ENCODE measurements at regions not wholly inside any gene's neighbourhood (a gene's known extent, or its start where the extent isn't known, plus 50 kb on each side); places are given as distances from the start of the nearest gene placed in this dataset.

- H3K4me3 ChIP-seq, result no peak overlapping the region
- TF ChIP-seq POLR2A (IDR thresholded peaks at IDR 0.05) (no peak), POLR2AphosphoS5 (IDR thresholded peaks at IDR 0.05) (no peak), EP300 (IDR thresholded peaks at IDR 0.05) (no peak)
- TF ChIP-seq, protein P1, sequence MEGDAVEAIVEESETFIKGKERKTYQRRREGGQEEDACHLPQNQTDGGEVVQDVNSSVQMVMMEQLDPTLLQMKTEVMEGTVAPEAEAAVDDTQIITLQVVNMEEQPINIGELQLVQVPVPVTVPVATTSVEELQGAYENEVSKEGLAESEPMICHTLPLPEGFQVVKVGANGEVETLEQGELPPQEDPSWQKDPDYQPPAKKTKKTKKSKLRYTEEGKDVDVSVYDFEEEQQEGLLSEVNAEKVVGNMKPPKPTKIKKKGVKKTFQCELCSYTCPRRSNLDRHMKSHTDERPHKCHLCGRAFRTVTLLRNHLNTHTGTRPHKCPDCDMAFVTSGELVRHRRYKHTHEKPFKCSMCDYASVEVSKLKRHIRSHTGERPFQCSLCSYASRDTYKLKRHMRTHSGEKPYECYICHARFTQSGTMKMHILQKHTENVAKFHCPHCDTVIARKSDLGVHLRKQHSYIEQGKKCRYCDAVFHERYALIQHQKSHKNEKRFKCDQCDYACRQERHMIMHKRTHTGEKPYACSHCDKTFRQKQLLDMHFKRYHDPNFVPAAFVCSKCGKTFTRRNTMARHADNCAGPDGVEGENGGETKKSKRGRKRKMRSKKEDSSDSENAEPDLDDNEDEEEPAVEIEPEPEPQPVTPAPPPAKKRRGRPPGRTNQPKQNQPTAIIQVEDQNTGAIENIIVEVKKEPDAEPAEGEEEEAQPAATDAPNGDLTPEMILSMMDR (IDR thresholded peaks at IDR 0.05), result no peak
- 59 to 73% methylated on average over 3 of the region's 3 CpGs for WGBS, 2 donors (ENCODE audit: low coverage in 1 of 2)
- no peaks in the 10 kb centered on the region for H3K36me3 ChIP-seq
- no peaks in the 10 kb centered on the region for H3K4me1 ChIP-seq
- no peak for ATAC-seq
- no peak overlapping the region for H3K27ac ChIP-seq
- no peaks in the 10 kb centered on the region for H3K9me3 ChIP-seq
- no peaks in the 10 kb centered on the region for H3K27me3 ChIP-seq
Observed at GRCh38 chr5:45057564-45057963, 248.8 kb downstream of the MRPS30 start.

DNA sequence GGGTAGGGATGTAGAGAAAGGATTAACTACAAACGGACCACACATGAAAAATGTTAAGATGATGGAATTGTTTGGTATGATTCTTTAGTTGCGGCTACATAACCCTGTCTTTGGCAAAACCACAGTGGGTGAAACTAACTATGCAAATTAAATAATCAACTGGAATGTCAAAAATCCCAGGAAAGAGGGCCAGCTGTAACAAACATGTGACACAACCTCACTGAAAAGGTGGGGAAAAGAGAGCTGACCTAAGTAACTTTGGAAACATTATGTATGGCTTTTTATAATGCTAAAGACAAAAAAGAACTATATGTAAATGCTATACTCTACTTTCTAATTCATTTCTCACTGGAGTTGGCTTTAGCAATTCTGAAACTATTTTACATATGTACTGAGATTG lies 252.0 kb downstream of the MRPS30 start:
- no peaks in the 10 kb centered on the region for H3K36me3 ChIP-seq
- no peaks in the 10 kb centered on the region for H3K27me3 ChIP-seq
- H3K9me3 ChIP-seq, result no peaks in the 10 kb centered on the region
- no peak for TF ChIP-seq EP300 (IDR thresholded peaks at IDR 0.05)
- no peak for TF ChIP-seq POLR2AphosphoS5 (IDR thresholded peaks at IDR 0.05)
- TF ChIP-seq, protein P1 (IDR thresholded peaks at IDR 0.05), result no peak
- no peak for TF ChIP-seq POLR2A (IDR thresholded peaks at IDR 0.05)
- no peak overlapping the region for H3K4me3 ChIP-seq
- H3K27ac ChIP-seq, result no peak overlapping the region
- 31 to 45% methylated on average over 2 of the region's 2 CpGs for WGBS, 2 donors (ENCODE audit: low coverage in 1 of 2)
- ATAC-seq, result no peak
- no peaks in the 10 kb centered on the region for H3K4me1 ChIP-seq

DNA sequence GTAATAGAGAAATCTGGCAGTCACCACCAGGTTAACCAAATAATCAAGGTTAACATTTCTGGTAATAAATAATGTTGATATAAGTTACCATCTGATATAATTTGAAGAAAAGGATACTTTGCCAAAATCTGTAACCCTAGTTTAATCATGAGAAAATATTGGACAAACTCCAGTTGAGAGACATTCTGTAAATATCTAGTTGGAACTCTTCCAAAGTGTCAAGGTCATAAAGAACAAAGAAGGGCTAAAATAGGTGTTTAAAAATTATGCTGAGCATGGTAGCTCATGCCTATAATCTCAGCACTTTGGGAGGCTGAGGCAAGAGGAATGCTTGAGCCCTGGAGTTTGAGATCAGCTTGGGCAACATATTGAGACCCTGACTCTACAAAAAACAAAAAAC lies 253.3 kb downstream of the MRPS30 start:
- Histone ChIP-seq H3K27me3 (no peaks in the 10 kb centered on the region), H3K4me3 (no peak overlapping the region), H3K36me3 (no peaks in the 10 kb centered on the region), H3K4me1 (no peaks in the 10 kb centered on the region), H3K27ac (no peak overlapping the region), H3K9me3 (no peaks in the 10 kb centered on the region)
- no peak for ATAC-seq
- TF ChIP-seq POLR2AphosphoS5 (IDR thresholded peaks at IDR 0.05) (no peak), EP300 (IDR thresholded peaks at IDR 0.05) (no peak), POLR2A (IDR thresholded peaks at IDR 0.05) (no peak)
- TF ChIP-seq, protein P1 (IDR thresholded peaks at IDR 0.05), result no peak

GRCh38 chr5:45081082-45081481 lies 272.3 kb downstream of the MRPS30 start:
- Histone ChIP-seq H3K36me3 (no peaks in the 10 kb centered on the region), H3K4me3 (no peak overlapping the region), H3K27me3 (no peaks in the 10 kb centered on the region), H3K4me1 (no peaks in the 10 kb centered on the region), H3K9me3 (no peaks in the 10 kb centered on the region), H3K27ac (no peak overlapping the region)
- TF ChIP-seq POLR2AphosphoS5 (IDR thresholded peaks at IDR 0.05) (no peak), EP300 (IDR thresholded peaks at IDR 0.05) (no peak)
- TF ChIP-seq, protein P1 (IDR thresholded peaks at IDR 0.05), result no peak
- WGBS, 2 donors (ENCODE audit: low coverage in 1 of 2), result 77 to 82% methylated on average over 2 of the region's 2 CpGs
- no peak for ATAC-seq

GRCh38 chr5:45089870-45090269 lies 281.1 kb downstream of the MRPS30 start:
- no peaks in the 10 kb centered on the region for H3K9me3 ChIP-seq
- no peak for TF ChIP-seq POLR2AphosphoS5 (IDR thresholded peaks at IDR 0.05)
- TF ChIP-seq, protein P1 (IDR thresholded peaks at IDR 0.05), result no peak
- no peak for TF ChIP-seq EP300 (IDR thresholded peaks at IDR 0.05)
- no peak for TF ChIP-seq POLR2A (IDR thresholded peaks at IDR 0.05)
- 78 to 89% methylated on average over 1 of the region's 1 CpG for WGBS, 2 donors (ENCODE audit: low coverage in 1 of 2)
- H3K4me3 ChIP-seq, result no peak overlapping the region
- H3K27ac ChIP-seq, result no peak overlapping the region
- no peaks in the 10 kb centered on the region for H3K27me3 ChIP-seq
- no peak for ATAC-seq
- H3K36me3 ChIP-seq, result no peaks in the 10 kb centered on the region
- no peaks in the 10 kb centered on the region for H3K4me1 ChIP-seq
